ENCODE measurements at regions not wholly inside any gene's neighbourhood (a gene's known extent, or its start where the extent isn't known, plus 50 kb on each side); places are given as distances from the start of the nearest gene placed in this dataset.
"Not testable (repeated sequence)": the region's sequence is repeated elsewhere in the genome, so short reads cannot be mapped to it uniquely, and the experiment has no call there.

- H3K27me3 ChIP-seq, result no peaks in the 10 kb centered on the region
- no peaks in the 10 kb centered on the region for H3K36me3 ChIP-seq
- H3K4me3 ChIP-seq (replicated peaks in 1 of 3), result no peak overlapping the region
- intact Hi-C loops (cut with DNase I), result no loop called here
- H3K4me1 ChIP-seq, result peaks cover 0 to 19% of the 10 kb centered on the region in 2 donors
- DNase-seq, result no peak
- no peaks in the 10 kb centered on the region for H3K9me3 ChIP-seq
- 45 to 74% methylated on average over 2 of the region's 2 CpGs for WGBS, 2 donors
- TF ChIP-seq CTCF (IDR thresholded peaks at IDR 0.05) (no peak), POLR2A (IDR thresholded peaks at IDR 0.05) (no peak)
- no peak overlapping the region for H3K27ac ChIP-seq
Observed at GRCh38 chr1:113302636-113303035, 87.7 kb upstream of the MAGI3 start.

GRCh38 chr1:113303267-113303666 lies 87.0 kb upstream of the MAGI3 start:
- H3K27ac ChIP-seq, result no peak overlapping the region
- intact Hi-C loops (cut with DNase I), result no loop called here
- WGBS, 2 donors, result 91 to 95% methylated on average over 9 of the region's 9 CpGs
- H3K27me3 ChIP-seq, result no peaks in the 10 kb centered on the region
- no peak for DNase-seq
- no peaks in the 10 kb centered on the region for H3K36me3 ChIP-seq
- no peak overlapping the region for H3K4me3 ChIP-seq (replicated peaks in 1 of 3)
- peaks cover 3 to 24% of the 10 kb centered on the region in 2 donors for H3K4me1 ChIP-seq
- no peaks in the 10 kb centered on the region for H3K9me3 ChIP-seq
- TF ChIP-seq POLR2A (IDR thresholded peaks at IDR 0.05), result no peak
- TF ChIP-seq CTCF (IDR thresholded peaks at IDR 0.05), result no peak

- H3K27me3 ChIP-seq; H3K27ac ChIP-seq; H3K36me3 ChIP-seq; H3K4me3 ChIP-seq (replicated peaks in 1 of 3); H3K9me3 ChIP-seq; DNase-seq; intact Hi-C loops (cut with DNase I): not testable (repeated sequence)
- H3K4me1 ChIP-seq, result peaks cover 4 to 25% of the 10 kb centered on the region in 2 donors
- WGBS, 2 donors, result 95 to 99% methylated on average over 4 of the region's 4 CpGs
Observed at GRCh38 chr1:113305029-113305428, 85.3 kb upstream of the MAGI3 start.

GRCh38 chr1:113307771-113308445 lies 82.4 kb upstream of the MAGI3 start:
- WGBS, 2 donors, result 56 to 58% methylated on average over 3 of the region's 3 CpGs
- intact Hi-C loops (cut with DNase I), result no loop called here

GRCh38 chr1:113312651-113313050 lies 77.7 kb upstream of the MAGI3 start:
- H3K27ac ChIP-seq; H3K4me3 ChIP-seq (replicated peaks in 1 of 3); H3K4me1 ChIP-seq; H3K9me3 ChIP-seq; H3K27me3 ChIP-seq; H3K36me3 ChIP-seq; intact Hi-C loops (cut with DNase I); DNase-seq: not testable (repeated sequence)
- 97 to 100% methylated on average over 1 of the region's 1 CpG for WGBS, 2 donors

More at GRCh38 chr1:113307771-113308445, 82.4 kb upstream of the MAGI3 start:
- DNase-seq, result peak; percentile 9 to 10
- H3K9me3 ChIP-seq, result no peaks in the 10 kb centered on the region
- no peak overlapping the region for H3K4me3 ChIP-seq (replicated peaks in 1 of 3)
- H3K4me1 ChIP-seq, result peaks cover 4 to 25% of the 10 kb centered on the region in 2 donors
- TF ChIP-seq CTCF (IDR thresholded peaks at IDR 0.05), result no peak
- no peak for TF ChIP-seq POLR2A (IDR thresholded peaks at IDR 0.05)
- no peaks in the 10 kb centered on the region for H3K36me3 ChIP-seq
- H3K27me3 ChIP-seq, result no peaks in the 10 kb centered on the region
- peak overlapping the region in 1 of 3 donors; percentile 53 for H3K27ac ChIP-seq

GRCh38 chr1:113314600-113314999 lies 75.7 kb upstream of the MAGI3 start:
- Histone ChIP-seq H3K36me3 (no peaks in the 10 kb centered on the region), H3K27ac (no peak overlapping the region), H3K4me1 (no peaks in the 10 kb centered on the region), H3K27me3 (no peaks in the 10 kb centered on the region), H3K4me3 (replicated peaks in 1 of 3) (no peak overlapping the region), H3K9me3 (no peaks in the 10 kb centered on the region)
- no peak for TF ChIP-seq POLR2A (IDR thresholded peaks at IDR 0.05)
- TF ChIP-seq CTCF (IDR thresholded peaks at IDR 0.05), result no peak
- no peak for DNase-seq
- intact Hi-C loops (cut with DNase I), result no loop called here
- WGBS, 2 donors, result 79 to 93% methylated on average over 3 of the region's 3 CpGs

Measured in thyroid gland (tissue), 4 donors.